K562 (cell line): ENCODE measurements at regions not wholly inside any gene's neighbourhood (a gene's known extent, or its start where the extent isn't known, plus 50 kb on each side); places are given as distances from the start of the nearest gene placed in this dataset.

Experiments
- NCOA6 ChIP-seq: fragments of 450-650 bp; IDR thresholded peaks from 2 replicates; pipeline ENCODE4 v1.6.1; 2017; ENCODE audit warnings: mild to moderate bottlenecking
- RFX1 ChIP-seq: fragments of 450-650 bp; IDR thresholded peaks from 2 replicates; pipeline ENCODE4 v1.6.1; 2016; ENCODE audit warnings: mild to moderate bottlenecking, moderate library complexity
- SMAD2 ChIP-seq: fragments of 150-350 bp; IDR thresholded peaks from 2 replicates; pipeline ENCODE4 v1.6.1; 2014; ENCODE audit warnings: low read depth, mild to moderate bottlenecking, low read length
- ZBTB1 ChIP-seq: sonication (generic); formaldehyde crosslinking; IDR thresholded peaks from 2 replicates; pipeline ENCODE4 v1.8.1; 2023; ENCODE audit warnings: missing genetic modification reagents, low read depth, mild to moderate bottlenecking, borderline replicate concordance
- ZNF274 ChIP-seq: IDR thresholded peaks from 2 replicates; pipeline ENCODE4 v1.6.1; 2011; ENCODE audit warnings: low read depth, mild to moderate bottlenecking, low read length, moderate library complexity, borderline replicate concordance
- TF ChIP-seq, protein P1 (sequence below), 2 experiments: fragments of 450-650 bp in 1 of 2; IDR thresholded peaks; 2 replicates each; pipeline ENCODE4 v1.6.1; 2011 to 2017; ENCODE audit warnings: low read depth in 2 of 2, antibody characterized with exemption in 1 of 2, borderline replicate concordance in 1 of 2, low read length in 1 of 2, mild to moderate bottlenecking in 1 of 2, mixed read lengths in 1 of 2; ENCODE audit not compliant: control insufficient read depth in 1 of 2
- TF ChIP-seq, protein P2 (sequence below), 2 experiments: fragments of 450-650 bp; formaldehyde crosslinking in 1 of 2; IDR thresholded peaks; 2 replicates each; pipeline versions ENCODE4 v1.4.0 to v1.6.1; 2014 to 2020; ENCODE audit warnings: mild to moderate bottlenecking in 2 of 2, borderline replicate concordance in 1 of 2, low read depth in 1 of 2

DNA sequence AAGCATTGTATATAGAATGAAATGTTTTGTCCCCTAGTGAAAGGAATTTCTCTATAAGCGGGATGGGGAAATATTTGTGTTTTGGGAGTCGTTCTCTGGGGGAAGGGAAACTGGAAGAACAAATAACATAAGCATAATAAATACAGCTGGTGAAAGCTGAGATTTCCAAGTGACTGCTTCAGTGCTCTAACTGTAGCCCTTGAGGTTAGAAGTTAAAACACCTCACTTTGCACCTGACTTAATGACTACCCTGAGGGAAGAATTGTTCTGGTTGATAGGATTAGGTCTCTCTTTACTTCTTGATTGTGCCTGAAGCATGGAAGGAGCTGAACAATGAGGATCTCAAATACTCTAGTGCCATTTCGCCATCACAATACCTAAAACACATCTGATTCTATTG, 307.4 kb downstream of the MAN2A1 start (continued):
- TF ChIP-seq, protein P1, sequence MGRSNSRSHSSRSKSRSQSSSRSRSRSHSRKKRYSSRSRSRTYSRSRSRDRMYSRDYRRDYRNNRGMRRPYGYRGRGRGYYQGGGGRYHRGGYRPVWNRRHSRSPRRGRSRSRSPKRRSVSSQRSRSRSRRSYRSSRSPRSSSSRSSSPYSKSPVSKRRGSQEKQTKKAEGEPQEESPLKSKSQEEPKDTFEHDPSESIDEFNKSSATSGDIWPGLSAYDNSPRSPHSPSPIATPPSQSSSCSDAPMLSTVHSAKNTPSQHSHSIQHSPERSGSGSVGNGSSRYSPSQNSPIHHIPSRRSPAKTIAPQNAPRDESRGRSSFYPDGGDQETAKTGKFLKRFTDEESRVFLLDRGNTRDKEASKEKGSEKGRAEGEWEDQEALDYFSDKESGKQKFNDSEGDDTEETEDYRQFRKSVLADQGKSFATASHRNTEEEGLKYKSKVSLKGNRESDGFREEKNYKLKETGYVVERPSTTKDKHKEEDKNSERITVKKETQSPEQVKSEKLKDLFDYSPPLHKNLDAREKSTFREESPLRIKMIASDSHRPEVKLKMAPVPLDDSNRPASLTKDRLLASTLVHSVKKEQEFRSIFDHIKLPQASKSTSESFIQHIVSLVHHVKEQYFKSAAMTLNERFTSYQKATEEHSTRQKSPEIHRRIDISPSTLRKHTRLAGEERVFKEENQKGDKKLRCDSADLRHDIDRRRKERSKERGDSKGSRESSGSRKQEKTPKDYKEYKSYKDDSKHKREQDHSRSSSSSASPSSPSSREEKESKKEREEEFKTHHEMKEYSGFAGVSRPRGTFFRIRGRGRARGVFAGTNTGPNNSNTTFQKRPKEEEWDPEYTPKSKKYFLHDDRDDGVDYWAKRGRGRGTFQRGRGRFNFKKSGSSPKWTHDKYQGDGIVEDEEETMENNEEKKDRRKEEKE (IDR thresholded peaks at IDR 0.05; ENCODE audit: borderline replicate concordance in 1 of 2, control insufficient read depth in 1 of 2, low read depth in 2 of 2, low read length in 1 of 2): no peak
- TF ChIP-seq ZBTB1 (CRISPR knock-in tag) (no peak), SMAD2 (no peak), RFX1 (no peak), NCOA6 (no peak), ZNF274 (no peak)
- TF ChIP-seq, protein P2, sequence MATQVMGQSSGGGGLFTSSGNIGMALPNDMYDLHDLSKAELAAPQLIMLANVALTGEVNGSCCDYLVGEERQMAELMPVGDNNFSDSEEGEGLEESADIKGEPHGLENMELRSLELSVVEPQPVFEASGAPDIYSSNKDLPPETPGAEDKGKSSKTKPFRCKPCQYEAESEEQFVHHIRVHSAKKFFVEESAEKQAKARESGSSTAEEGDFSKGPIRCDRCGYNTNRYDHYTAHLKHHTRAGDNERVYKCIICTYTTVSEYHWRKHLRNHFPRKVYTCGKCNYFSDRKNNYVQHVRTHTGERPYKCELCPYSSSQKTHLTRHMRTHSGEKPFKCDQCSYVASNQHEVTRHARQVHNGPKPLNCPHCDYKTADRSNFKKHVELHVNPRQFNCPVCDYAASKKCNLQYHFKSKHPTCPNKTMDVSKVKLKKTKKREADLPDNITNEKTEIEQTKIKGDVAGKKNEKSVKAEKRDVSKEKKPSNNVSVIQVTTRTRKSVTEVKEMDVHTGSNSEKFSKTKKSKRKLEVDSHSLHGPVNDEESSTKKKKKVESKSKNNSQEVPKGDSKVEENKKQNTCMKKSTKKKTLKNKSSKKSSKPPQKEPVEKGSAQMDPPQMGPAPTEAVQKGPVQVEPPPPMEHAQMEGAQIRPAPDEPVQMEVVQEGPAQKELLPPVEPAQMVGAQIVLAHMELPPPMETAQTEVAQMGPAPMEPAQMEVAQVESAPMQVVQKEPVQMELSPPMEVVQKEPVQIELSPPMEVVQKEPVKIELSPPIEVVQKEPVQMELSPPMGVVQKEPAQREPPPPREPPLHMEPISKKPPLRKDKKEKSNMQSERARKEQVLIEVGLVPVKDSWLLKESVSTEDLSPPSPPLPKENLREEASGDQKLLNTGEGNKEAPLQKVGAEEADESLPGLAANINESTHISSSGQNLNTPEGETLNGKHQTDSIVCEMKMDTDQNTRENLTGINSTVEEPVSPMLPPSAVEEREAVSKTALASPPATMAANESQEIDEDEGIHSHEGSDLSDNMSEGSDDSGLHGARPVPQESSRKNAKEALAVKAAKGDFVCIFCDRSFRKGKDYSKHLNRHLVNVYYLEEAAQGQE (IDR thresholded peaks at IDR 0.05; ENCODE audit: borderline replicate concordance): no peak
- TF ChIP-seq, protein P2 (CRISPR knock-in tag; IDR thresholded peaks at IDR 0.05; ENCODE audit: low read depth): no peak
- TF ChIP-seq, all 486 proteins: peak for 0
